Activated T-helper 17 cell treated with anti-CD3 and anti-CD28 coated beads, Interleukin-2, amount 50 U/mL, for 72 hours (primary cell): ENCODE measurements at regions not wholly inside any gene's neighbourhood (a gene's known extent, or its start where the extent isn't known, plus 50 kb on each side); places are given as distances from the start of the nearest gene placed in this dataset.

Experiments used
- ATAC-seq: fragments of 150-1000 bp; cut with Tn5 transposase; replicated peaks from 2 replicates; pipeline ENCODE4 v1.10.0; 2021; ENCODE audit warnings: mild to moderate bottlenecking, moderate library complexity
- H3K27ac Mint-ChIP-seq: one replicate; pipeline ENCODE4 v1.8.0; 2022; ENCODE audit warnings: mixed read lengths
- H3K27me3 Mint-ChIP-seq: one replicate; pipeline ENCODE4 v1.8.0; 2022; ENCODE audit warnings: mixed read lengths
- H3K36me3 Mint-ChIP-seq: one replicate; pipeline ENCODE4 v1.8.0; 2022; ENCODE audit warnings: low read depth, mild to moderate bottlenecking, mixed read lengths
- H3K4me1 Mint-ChIP-seq: one replicate; pipeline ENCODE4 v1.8.0; 2022; ENCODE audit warnings: mixed read lengths
- H3K4me3 Mint-ChIP-seq: one replicate; pipeline ENCODE4 v1.8.0; 2022; ENCODE audit warnings: mild to moderate bottlenecking, mixed read lengths
- H3K9me3 Mint-ChIP-seq: one replicate; pipeline ENCODE4 v1.8.0; 2022; ENCODE audit warnings: mixed read lengths

GRCh38 chr7:21149809-21150208 is 278.1 kb upstream of the SP4 start:
- Mint-ChIP-seq H3K9me3 (no peaks in the 10 kb centered on the region), H3K4me1 (no peaks in the 10 kb centered on the region), H3K4me3 (no peak overlapping the region), H3K36me3 (no peaks in the 10 kb centered on the region), H3K27me3 (peaks cover 35% of the 10 kb centered on the region), H3K27ac (no peak overlapping the region)
- ATAC-seq, result no peak

- no peaks in the 10 kb centered on the region for H3K9me3 Mint-ChIP-seq
- no peak for ATAC-seq
- no peak overlapping the region for H3K27ac Mint-ChIP-seq
- H3K27me3 Mint-ChIP-seq, result peaks cover 16% of the 10 kb centered on the region
- H3K4me1 Mint-ChIP-seq, result no peaks in the 10 kb centered on the region
- no peaks in the 10 kb centered on the region for H3K36me3 Mint-ChIP-seq
- no peak overlapping the region for H3K4me3 Mint-ChIP-seq
Observed at GRCh38 chr7:21154614-21155013, 273.3 kb upstream of the SP4 start.

- Mint-ChIP-seq H3K27ac (no peak overlapping the region), H3K4me3 (no peak overlapping the region), H3K4me1 (no peaks in the 10 kb centered on the region), H3K9me3 (no peaks in the 10 kb centered on the region), H3K36me3 (no peaks in the 10 kb centered on the region), H3K27me3 (peaks cover 6% of the 10 kb centered on the region)
- no peak for ATAC-seq
Observed at GRCh38 chr7:21159506-21159905, 268.4 kb upstream of the SP4 start.

DNA sequence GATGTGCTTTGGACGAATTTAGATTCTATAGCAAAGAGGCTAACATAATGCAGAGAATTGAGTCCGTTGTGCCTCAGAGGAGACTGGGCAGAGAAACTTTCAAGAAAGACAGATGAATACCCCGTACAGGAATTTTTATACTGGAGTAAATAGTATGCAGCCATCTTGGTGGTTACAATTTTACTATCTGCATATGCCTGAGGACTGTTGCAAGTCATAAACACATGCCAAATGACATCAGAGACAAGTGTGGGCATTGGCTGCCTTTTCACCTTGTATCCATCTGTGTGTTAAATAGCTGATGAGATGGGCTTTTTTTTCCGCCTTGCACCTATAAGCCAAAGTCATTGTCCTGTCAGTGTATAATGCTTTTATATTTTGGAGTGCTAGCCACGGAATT is 267.5 kb upstream of the SP4 start:
- no peaks in the 10 kb centered on the region for H3K9me3 Mint-ChIP-seq
- no peak overlapping the region for H3K27ac Mint-ChIP-seq
- H3K36me3 Mint-ChIP-seq, result no peaks in the 10 kb centered on the region
- no peak overlapping the region for H3K4me3 Mint-ChIP-seq
- no peaks in the 10 kb centered on the region for H3K4me1 Mint-ChIP-seq
- ATAC-seq, result no peak
- peaks cover 15% of the 10 kb centered on the region for H3K27me3 Mint-ChIP-seq

DNA sequence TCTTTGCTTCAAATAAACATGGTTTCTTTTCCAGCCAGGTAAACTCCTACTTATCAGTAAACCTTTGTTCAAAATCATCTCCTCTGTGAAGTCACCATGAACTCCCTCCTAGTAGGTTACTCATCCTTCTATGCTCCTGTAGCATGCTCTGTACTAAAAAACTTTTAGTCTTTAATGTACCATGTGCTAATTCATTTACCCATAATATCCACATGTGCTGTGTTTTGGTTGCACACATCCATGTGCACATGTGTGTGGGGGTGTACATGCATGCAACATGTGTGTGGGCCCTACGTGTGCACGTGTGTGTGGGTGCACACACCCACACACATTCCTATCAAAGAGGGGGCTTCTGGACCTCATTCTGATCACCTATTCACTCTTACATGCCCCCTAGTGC is 259.9 kb upstream of the SP4 start:
- Mint-ChIP-seq H3K9me3 (no peaks in the 10 kb centered on the region), H3K4me3 (no peak overlapping the region), H3K4me1 (no peaks in the 10 kb centered on the region), H3K27ac (no peak overlapping the region), H3K27me3 (peaks cover 55% of the 10 kb centered on the region), H3K36me3 (no peaks in the 10 kb centered on the region)
- no peak for ATAC-seq

DNA sequence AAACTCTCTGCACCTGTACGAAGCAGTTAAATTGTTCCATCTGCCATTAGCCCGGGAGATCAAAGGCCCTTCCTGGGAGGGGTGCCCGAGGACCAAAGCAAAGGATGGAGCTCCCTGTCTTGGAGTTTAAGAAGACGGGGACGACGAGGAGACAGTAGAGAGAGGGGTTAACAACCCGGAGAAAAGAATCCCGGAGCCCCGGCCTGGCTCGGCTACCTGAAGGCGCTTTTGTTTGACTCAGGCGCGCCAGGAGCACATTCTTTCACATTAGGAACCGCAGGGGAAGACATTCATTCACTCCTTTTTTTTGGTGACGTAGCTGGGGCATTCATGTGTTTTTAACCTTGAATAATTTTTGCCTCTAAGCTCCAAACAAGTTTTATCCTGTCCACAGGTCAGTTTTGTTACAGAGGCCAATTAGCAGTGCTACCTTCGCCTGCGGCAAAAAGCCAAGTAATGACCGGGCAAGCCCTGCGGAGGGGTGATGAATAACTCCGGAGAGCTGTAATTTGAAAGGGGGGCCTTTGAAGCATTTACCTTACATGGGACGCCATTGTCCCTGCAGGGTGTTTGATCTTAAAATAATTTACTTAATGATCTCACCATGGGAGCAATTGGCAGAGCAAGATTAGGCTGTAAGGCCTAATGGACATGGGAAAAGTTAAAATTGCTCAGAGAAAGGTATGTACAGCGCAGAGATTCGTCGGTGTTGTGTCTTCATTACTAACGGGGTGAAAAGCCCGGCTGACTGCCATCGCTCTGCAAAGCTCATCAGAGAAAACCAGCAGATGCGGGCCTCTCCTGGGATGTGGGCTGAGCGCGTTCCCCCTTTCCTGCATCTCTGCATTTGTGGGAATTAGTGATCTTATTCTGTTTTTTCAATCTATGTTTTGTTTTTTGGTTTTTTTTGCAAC is 258.0 kb upstream of the SP4 start:
- Mint-ChIP-seq H3K36me3 (no peaks in the 10 kb centered on the region), H3K4me3 (no peak overlapping the region), H3K27ac (no peak overlapping the region), H3K27me3 (peaks cover 61% of the 10 kb centered on the region), H3K9me3 (no peaks in the 10 kb centered on the region), H3K4me1 (no peaks in the 10 kb centered on the region)
- no peak for ATAC-seq

- Mint-ChIP-seq H3K27me3 (peaks cover 44% of the 10 kb centered on the region), H3K4me1 (no peaks in the 10 kb centered on the region), H3K27ac (no peak overlapping the region), H3K36me3 (no peaks in the 10 kb centered on the region), H3K4me3 (no peak overlapping the region), H3K9me3 (no peaks in the 10 kb centered on the region)
- no peak for ATAC-seq
Observed at GRCh38 chr7:21172800-21173199, 255.1 kb upstream of the SP4 start.

DNA sequence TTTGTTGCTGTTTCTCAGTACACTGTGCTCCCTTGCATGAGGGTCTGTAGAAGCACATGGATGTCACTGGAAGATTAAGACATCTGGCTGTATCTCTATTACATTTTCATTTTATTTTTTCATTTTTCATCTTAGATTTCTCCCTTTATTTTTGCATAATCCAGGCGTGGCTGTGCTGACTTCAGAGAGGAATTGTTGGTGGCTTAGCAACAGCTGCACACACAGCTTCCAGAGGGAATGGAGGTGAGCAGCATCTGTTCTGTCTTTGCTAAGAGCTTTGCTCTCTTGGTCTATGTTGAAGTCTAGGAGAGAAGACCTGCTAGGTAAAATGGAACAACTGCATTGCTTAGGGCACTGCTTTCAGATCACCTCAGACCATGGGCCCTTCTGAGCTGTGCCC is 254.4 kb upstream of the SP4 start:
- Mint-ChIP-seq H3K27ac (no peak overlapping the region), H3K4me3 (no peak overlapping the region), H3K27me3 (peaks cover 39% of the 10 kb centered on the region), H3K4me1 (no peaks in the 10 kb centered on the region), H3K36me3 (no peaks in the 10 kb centered on the region), H3K9me3 (no peaks in the 10 kb centered on the region)
- ATAC-seq, result no peak

- peaks cover 23% of the 10 kb centered on the region for H3K27me3 Mint-ChIP-seq
- no peaks in the 10 kb centered on the region for H3K9me3 Mint-ChIP-seq
- H3K36me3 Mint-ChIP-seq, result no peaks in the 10 kb centered on the region
- ATAC-seq, result no peak
- no peak overlapping the region for H3K27ac Mint-ChIP-seq
- no peak overlapping the region for H3K4me3 Mint-ChIP-seq
- no peaks in the 10 kb centered on the region for H3K4me1 Mint-ChIP-seq
Observed at GRCh38 chr7:21175714-21176113, 252.2 kb upstream of the SP4 start.

DNA sequence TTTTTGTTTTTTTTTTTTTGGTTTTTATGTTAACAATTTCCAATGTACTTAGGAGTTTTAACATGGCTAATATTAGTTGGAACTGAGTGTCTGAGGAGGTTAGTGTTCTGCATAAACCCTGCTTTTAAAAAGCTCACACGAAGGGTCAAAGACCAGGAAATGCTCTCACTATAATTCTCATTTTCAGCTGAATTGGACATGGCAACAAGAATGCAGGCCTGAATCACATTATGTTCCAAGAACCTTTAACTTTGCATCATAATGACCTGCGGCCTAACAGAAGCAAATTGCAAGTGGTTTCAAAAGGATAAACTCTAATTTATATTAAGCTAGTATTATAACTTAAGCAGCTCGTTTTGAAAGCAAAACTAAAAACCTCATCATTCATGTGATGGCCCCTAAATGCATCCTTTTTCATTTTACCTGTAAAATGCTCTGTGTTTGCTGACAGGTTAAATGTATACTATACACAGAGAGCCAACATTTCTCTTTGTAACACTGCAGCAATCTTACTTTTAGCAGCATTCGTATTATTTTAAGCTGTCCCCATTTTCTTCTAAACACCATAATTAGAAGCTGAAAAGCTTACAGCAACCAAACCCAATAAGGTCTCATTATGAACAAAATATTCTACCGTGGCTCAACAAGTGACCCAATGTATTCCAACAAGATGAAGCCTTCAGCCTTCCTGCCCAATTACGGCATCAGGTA is 242.8 kb upstream of the SP4 start:
- peaks cover 19% of the 10 kb centered on the region for H3K27me3 Mint-ChIP-seq
- peaks cover 4% of the 10 kb centered on the region for H3K9me3 Mint-ChIP-seq

GRCh38 chr7:21185653-21186265 is 242.1 kb upstream of the SP4 start:
- Mint-ChIP-seq H3K27ac (no peak overlapping the region), H3K27me3 (peaks cover 19% of the 10 kb centered on the region), H3K4me3 (no peak overlapping the region), H3K9me3 (peaks cover 4% of the 10 kb centered on the region), H3K36me3 (no peaks in the 10 kb centered on the region), H3K4me1 (no peaks in the 10 kb centered on the region)
- ATAC-seq, result no peak

More for the DNA sequence above, 242.8 kb upstream of the SP4 start:
- H3K27ac Mint-ChIP-seq, result no peak overlapping the region
- H3K4me3 Mint-ChIP-seq, result no peak overlapping the region
- ATAC-seq, result no peak
- H3K4me1 Mint-ChIP-seq, result no peaks in the 10 kb centered on the region
- H3K36me3 Mint-ChIP-seq, result no peaks in the 10 kb centered on the region

DNA sequence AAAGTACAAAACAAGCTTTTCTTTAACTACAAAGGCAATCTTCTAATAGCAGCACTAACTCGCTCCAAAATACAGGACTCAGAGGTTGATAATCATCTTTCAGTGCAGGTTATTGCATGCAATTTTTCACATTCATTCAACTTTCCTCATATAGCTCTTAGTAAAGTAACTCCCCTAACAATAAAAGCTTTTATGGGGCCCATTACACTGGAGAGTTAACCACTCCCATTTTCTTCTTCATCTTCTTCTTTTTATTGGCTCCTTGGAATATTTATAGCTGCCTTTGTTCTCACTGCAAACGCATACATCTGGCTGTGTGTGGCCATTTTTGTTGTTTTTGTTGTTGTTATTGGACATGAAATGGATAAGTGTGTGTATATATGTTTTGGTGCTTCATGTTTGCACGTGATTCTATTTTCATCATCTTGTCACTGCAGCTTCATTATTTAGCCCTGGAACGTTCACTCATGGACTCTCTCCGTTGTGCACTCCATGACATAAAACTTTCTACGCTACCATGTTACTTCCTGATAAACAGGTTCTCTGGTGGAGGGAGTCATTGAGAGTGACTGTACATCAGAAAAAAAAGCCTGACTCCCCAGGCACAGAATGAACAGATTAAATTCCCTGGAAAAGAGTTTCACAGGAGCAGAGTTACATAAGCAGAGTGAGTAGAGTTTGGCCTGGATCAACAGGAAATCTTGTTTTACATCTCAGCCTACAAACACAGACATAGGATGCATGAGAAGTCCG is 236.4 kb upstream of the SP4 start:
- Mint-ChIP-seq H3K9me3 (no peaks in the 10 kb centered on the region), H3K4me3 (no peak overlapping the region)

DNA sequence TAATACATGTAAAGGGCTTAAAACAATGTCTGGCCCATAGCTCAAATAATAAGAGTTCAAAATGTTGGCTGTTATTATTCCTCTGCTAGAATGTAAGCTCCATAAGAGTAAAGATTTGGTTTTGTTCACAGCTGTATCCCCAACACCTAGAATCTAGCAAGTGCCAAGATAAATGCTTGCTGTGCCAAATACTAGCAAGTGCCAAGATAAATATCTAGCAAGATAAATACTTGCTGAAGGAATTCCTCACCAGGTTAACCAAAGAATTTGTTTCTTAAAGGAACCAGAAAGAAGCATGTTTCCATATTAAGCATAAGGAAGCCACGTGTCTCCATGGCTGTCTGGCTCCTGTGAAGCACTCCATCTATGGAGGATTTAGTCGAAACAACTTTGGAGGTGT is 235.2 kb upstream of the SP4 start:
- Mint-ChIP-seq H3K36me3 (no peaks in the 10 kb centered on the region), H3K27me3 (peaks cover 3% of the 10 kb centered on the region), H3K27ac (no peak overlapping the region)

More for the DNA sequence above, 236.4 kb upstream of the SP4 start:
- Mint-ChIP-seq H3K4me1 (peaks cover 4% of the 10 kb centered on the region), H3K27ac (no peak overlapping the region), H3K36me3 (no peaks in the 10 kb centered on the region), H3K27me3 (peaks cover 3% of the 10 kb centered on the region)
- no peak for ATAC-seq

DNA sequence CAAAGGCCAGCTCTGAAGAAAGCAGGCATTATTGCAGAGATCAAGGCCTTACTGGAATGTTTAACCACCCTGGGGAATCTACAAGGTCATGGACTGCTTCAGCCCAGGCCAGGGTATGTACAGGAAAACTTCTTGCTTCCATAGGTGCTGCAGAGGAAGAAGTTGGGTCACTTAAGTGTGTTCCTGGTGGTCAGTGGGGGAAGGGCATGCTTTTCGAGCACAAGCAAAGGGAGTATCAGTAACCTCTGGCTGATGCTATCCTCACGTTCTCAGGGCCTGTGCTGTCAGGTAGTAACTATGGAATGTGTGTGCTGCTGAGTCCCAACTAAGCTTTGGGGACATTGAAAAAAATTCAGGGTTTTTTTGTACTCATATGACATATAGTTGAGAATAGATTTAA is 234.0 kb upstream of the SP4 start:
- peaks cover 3% of the 10 kb centered on the region for H3K27me3 Mint-ChIP-seq
- no peak for ATAC-seq

More for the DNA sequence above, 235.2 kb upstream of the SP4 start:
- no peaks in the 10 kb centered on the region for H3K9me3 Mint-ChIP-seq
- ATAC-seq, result no peak
- H3K4me3 Mint-ChIP-seq, result no peak overlapping the region
- peaks cover 4% of the 10 kb centered on the region for H3K4me1 Mint-ChIP-seq

More for the DNA sequence above, 234.0 kb upstream of the SP4 start:
- Mint-ChIP-seq H3K4me1 (peaks cover 4% of the 10 kb centered on the region), H3K4me3 (no peak overlapping the region), H3K27ac (no peak overlapping the region), H3K9me3 (no peaks in the 10 kb centered on the region), H3K36me3 (no peaks in the 10 kb centered on the region)
